Endodermal cell (in vitro differentiated cells): ENCODE measurements at regions not wholly inside any gene's neighbourhood (a gene's known extent, or its start where the extent isn't known, plus 50 kb on each side); places are given as distances from the start of the nearest gene placed in this dataset.

Experiments
- DNase-seq: peaks from one replicate; pipeline ENCODE4 v3.0.0-alpha.2; 2017
- H3K27ac ChIP-seq: 2 replicates; pipeline ENCODE4 v1.5.1; 2013; ENCODE audit warnings: mild to moderate bottlenecking, low read depth, low read length, moderate library complexity
- H3K27me3 ChIP-seq: 2 replicates; pipeline ENCODE4 v1.6.1; 2013; ENCODE audit warnings: mild to moderate bottlenecking, low read length, moderate library complexity; ENCODE audit not compliant: insufficient read depth, control insufficient read depth, poor library complexity, severe bottlenecking
- H3K36me3 ChIP-seq: 2 replicates; pipeline ENCODE4 v1.7.0; 2013; ENCODE audit warnings: mild to moderate bottlenecking, low read length, moderate library complexity; ENCODE audit not compliant: control insufficient read depth, insufficient read depth
- H3K4me1 ChIP-seq: one replicate; pipeline ENCODE4 v1.7.0; 2013; ENCODE audit warnings: low read length; ENCODE audit not compliant: control insufficient read depth, insufficient read depth
- H3K4me3 ChIP-seq: 2 replicates; pipeline ENCODE4 v1.5.1; 2013; ENCODE audit warnings: mild to moderate bottlenecking, low read length, moderate library complexity
- H3K9ac ChIP-seq: 2 replicates; pipeline ENCODE4 v1.6.1; 2013; ENCODE audit warnings: mild to moderate bottlenecking, low read length, moderate library complexity; ENCODE audit not compliant: poor library complexity, severe bottlenecking; ENCODE audit errors: extremely low read depth
- H3K9me3 ChIP-seq: 2 replicates; pipeline ENCODE4 v1.6.1; 2013; ENCODE audit warnings: mild to moderate bottlenecking, low read length, moderate library complexity; ENCODE audit not compliant: control insufficient read depth
- H3K27ac Mint-ChIP-seq: 2 replicates; pipeline ENCODE4 v1.8.0; 2020; ENCODE audit warnings: mixed read lengths
- H3K27me3 Mint-ChIP-seq: 2 replicates; pipeline ENCODE4 v1.8.0; 2021; ENCODE audit warnings: mild to moderate bottlenecking, mixed read lengths; ENCODE audit not compliant: insufficient read depth
- H3K36me3 Mint-ChIP-seq: 2 replicates; pipeline ENCODE4 v1.8.0; 2020; ENCODE audit warnings: low read depth, mixed read lengths
- H3K4me1 Mint-ChIP-seq: 2 replicates; pipeline ENCODE4 v1.8.0; 2020; ENCODE audit warnings: mixed read lengths
- H3K4me3 Mint-ChIP-seq: 2 replicates; pipeline ENCODE4 v1.8.0; 2020; ENCODE audit warnings: mild to moderate bottlenecking, moderate library complexity, mixed read lengths
- H3K9me3 Mint-ChIP-seq: 2 replicates; pipeline ENCODE4 v1.8.0; 2020; ENCODE audit warnings: mild to moderate bottlenecking, mixed read lengths
- WGBS, 2 experiments: methylation state at CpG; one replicate each; pipeline versions ENCODE4 v1.1.5 to v1.1.7; 2013; ENCODE audit warnings: missing lambda C conversion rate in 2 of 2, mixed read lengths in 1 of 2; ENCODE audit not compliant: insufficient coverage in 1 of 2, insufficient read length in 1 of 2; 5-methylcytosine and 5-hydroxymethylcytosine counted together
- TF ChIP-seq, protein P1 (sequence below): fragments of 200-600 bp; sonication (generic); conservative IDR thresholded peaks from 2 replicates; pipeline ENCODE4 v1.5.0; 2021; ENCODE audit warnings: antibody characterized with exemption, mild to moderate bottlenecking

DNA sequence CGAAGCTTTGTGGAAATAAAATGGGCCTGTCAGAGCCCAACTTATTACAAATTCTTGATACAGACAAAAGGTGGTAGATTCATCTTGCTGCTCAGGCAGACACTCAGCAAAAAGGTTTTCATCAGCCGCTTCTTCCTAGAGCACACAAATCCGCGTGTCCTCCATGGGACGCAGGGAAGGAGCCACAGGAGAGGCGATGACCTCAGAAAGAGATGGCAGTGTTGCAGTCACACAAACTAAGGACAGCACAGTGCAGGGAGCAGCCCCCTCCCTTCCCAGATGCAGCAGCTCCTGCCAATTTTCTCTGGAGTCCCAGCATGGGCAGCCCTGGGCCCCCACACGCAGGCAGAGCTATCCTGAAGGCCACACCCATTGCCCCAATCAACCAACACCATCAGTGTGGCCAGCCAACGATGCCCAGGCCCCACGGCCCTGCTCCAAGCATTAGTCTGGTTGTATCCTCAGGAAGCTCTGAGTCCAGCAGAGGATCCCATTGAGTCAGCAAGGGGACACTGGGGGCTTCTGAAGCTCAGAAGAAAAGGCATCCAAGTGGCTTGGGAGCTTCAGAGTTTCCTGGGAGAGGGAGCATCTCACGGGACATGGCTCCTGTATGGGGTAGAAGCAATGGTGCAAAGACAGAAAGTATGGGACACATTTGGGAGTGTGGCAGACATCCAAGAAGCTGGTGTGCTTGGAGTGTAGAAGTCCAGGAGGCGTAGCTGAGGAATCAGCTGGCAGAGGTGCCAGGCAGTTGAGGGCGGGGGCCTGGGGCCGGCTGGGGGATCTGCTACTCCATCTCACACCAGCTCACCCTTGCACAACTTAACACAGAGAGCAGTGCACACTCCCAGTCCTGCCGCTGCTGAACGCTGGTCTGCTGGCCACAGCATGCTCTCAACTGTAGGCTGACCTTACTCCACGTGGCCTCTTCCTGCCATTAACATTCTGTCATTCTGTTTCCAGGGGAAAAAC lies 142.1 kb upstream of the CST7 start:
- Mint-ChIP-seq H3K4me3 (no peak overlapping the region), H3K27me3 (peaks cover 5% of the 10 kb centered on the region), H3K36me3 (no peaks in the 10 kb centered on the region), H3K9me3 (no peaks in the 10 kb centered on the region), H3K4me1 (no peaks in the 10 kb centered on the region), H3K27ac (no peak overlapping the region)
- TF ChIP-seq, protein P1, sequence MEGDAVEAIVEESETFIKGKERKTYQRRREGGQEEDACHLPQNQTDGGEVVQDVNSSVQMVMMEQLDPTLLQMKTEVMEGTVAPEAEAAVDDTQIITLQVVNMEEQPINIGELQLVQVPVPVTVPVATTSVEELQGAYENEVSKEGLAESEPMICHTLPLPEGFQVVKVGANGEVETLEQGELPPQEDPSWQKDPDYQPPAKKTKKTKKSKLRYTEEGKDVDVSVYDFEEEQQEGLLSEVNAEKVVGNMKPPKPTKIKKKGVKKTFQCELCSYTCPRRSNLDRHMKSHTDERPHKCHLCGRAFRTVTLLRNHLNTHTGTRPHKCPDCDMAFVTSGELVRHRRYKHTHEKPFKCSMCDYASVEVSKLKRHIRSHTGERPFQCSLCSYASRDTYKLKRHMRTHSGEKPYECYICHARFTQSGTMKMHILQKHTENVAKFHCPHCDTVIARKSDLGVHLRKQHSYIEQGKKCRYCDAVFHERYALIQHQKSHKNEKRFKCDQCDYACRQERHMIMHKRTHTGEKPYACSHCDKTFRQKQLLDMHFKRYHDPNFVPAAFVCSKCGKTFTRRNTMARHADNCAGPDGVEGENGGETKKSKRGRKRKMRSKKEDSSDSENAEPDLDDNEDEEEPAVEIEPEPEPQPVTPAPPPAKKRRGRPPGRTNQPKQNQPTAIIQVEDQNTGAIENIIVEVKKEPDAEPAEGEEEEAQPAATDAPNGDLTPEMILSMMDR, result no peak
- H3K27me3 ChIP-seq, result no peaks in the 10 kb centered on the region
- no peak for DNase-seq
- no peak overlapping the region for H3K4me3 ChIP-seq
- no peak overlapping the region for H3K9ac ChIP-seq
- no peak overlapping the region for H3K27ac ChIP-seq
- no peaks in the 10 kb centered on the region for H3K9me3 ChIP-seq
- no peaks in the 10 kb centered on the region for H3K36me3 ChIP-seq
- 91 to 92% methylated on average over 10 to 16 of the region's 16 CpGs for WGBS, 2 experiments
- H3K4me1 ChIP-seq, result no peaks in the 10 kb centered on the region

DNA sequence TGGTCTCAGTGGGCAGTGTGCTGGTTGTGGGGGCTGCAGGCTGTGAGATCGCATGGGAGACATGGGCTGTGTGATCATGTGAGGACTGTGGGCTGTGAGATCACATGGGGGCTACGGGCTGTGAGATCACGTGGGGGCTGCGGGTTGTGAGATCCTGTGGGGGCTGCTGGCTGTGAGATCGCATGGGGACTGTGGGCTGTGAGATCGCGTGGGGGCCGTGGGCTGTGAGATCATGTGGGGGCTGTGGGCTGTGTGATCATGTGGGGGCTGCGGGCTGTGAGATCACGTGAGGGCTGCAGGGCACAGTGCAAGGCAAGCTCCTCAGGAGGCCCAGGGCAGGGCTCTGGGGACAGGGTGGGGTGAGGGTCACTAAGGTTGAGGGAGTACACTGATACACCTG lies 140.5 kb upstream of the CST7 start:
- Mint-ChIP-seq H3K4me1 (no peaks in the 10 kb centered on the region), H3K4me3 (no peak overlapping the region), H3K27me3 (peaks cover 5% of the 10 kb centered on the region), H3K27ac (no peak overlapping the region), H3K36me3 (no peaks in the 10 kb centered on the region), H3K9me3 (no peaks in the 10 kb centered on the region)
- no peak for DNase-seq
- 94 to 100% methylated on average over 2 to 10 of the region's 10 CpGs for WGBS, 2 experiments
- Histone ChIP-seq H3K4me3 (no peak overlapping the region), H3K36me3 (no peaks in the 10 kb centered on the region), H3K27ac (no peak overlapping the region), H3K9me3 (no peaks in the 10 kb centered on the region), H3K27me3 (no peaks in the 10 kb centered on the region), H3K4me1 (no peaks in the 10 kb centered on the region), H3K9ac (no peak overlapping the region)
- TF ChIP-seq, protein P1, result no peak

DNA sequence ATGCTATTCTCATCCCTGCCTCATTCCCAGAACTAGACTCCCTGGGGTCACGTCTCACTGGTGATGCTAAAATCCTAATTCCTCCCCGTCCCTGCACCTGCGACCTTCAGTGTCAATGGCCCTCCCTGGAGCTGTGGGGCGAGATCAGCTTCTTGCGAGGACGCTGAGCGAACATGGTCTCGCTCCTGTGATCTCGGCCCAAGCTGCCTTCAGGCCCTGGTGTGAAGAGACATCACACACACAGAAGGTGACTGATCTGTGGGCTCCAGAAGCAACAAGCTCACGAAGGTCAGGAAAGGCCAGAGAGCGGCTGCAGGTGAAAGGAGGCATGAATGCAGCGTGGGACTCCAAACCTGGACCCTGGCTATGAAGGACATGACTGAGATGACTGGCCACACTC lies 139.5 kb upstream of the CST7 start:
- Histone ChIP-seq H3K27me3 (no peaks in the 10 kb centered on the region), H3K36me3 (no peaks in the 10 kb centered on the region), H3K27ac (no peak overlapping the region), H3K9ac (no peak overlapping the region), H3K4me1 (no peaks in the 10 kb centered on the region), H3K4me3 (no peak overlapping the region), H3K9me3 (no peaks in the 10 kb centered on the region)
- TF ChIP-seq, protein P1, result no peak
- no peaks in the 10 kb centered on the region for H3K9me3 Mint-ChIP-seq
- no peaks in the 10 kb centered on the region for H3K36me3 Mint-ChIP-seq
- H3K4me3 Mint-ChIP-seq, result no peak overlapping the region
- no peak for DNase-seq
- 85 to 88% methylated on average over 12 of the region's 12 CpGs for WGBS, 2 experiments
- no peak overlapping the region for H3K27ac Mint-ChIP-seq
- H3K27me3 Mint-ChIP-seq, result peaks cover 5% of the 10 kb centered on the region
- no peaks in the 10 kb centered on the region for H3K4me1 Mint-ChIP-seq
